AG08395 (cell line): ENCODE measurements at regions not wholly inside any gene's neighbourhood (a gene's known extent, or its start where the extent isn't known, plus 50 kb on each side); places are given as distances from the start of the nearest gene placed in this dataset.

ENCODE experiments used
- DNase-seq: peaks from one replicate; pipeline ENCODE4 v3.0.0; 2012; ENCODE audit warnings: mixed read lengths, low spot score

GRCh38 chr1:94325377-94326302, 88.3 kb upstream of the ARHGAP29 start:
- DNase-seq = peak; percentile 93

DNA sequence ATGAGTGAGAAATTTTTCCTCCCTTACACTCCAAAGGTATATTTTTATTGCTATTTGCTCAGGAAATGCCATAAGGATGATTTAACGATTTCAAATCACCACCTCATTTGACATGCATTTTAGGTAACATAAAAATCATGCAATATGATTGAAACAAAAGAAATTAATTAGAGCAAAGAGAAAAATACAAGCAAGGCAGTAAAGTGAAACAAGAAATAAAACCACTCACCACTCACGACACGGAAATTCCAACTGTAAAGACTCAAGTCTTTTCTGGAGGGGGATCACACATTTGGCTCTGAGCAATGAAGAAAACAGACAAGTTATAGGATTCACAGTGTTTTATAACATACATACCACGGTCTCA, 86.8 kb upstream of the ARHGAP29 start:
- DNase-seq = no peak

DNA sequence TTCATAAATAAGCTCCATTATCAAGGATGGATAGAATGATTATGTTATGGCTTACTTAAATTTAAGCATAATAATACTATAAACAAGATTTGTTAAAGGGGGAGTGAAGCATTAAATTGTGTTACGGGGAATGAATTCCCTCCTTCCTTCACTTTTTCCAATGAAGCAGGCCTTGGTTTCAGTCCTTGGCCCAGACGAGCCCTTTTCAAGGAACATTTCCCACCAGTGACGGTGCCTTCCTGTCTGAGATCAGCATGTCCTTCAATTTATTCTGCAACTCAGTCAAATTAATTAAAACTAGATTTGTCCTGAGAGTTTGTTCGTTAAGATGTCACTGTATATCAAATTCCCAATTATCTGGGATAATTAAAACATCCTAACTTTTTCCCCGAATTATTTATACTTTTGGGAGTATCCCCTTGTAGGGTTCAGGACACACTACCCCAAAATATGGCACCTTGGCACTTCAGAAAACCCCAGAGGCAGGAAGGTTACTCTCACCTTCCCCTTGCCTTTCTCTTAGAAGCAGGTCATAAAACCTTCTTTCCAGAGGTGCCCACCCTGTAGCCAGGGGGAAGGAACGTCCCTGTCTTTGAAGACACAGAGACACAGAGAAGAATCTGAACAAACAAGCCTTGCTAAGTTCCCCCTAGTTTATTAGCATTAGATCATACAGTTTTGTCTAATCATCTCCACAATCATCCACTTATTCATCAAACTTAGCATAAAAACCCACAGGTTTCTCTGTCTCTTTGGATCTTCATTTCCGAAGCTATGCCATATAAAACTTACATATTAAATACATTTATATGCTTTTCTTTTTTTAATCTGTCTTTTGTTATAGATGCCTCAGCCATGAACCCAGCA, 86.2 kb upstream of the ARHGAP29 start:
- no peak for DNase-seq

GRCh38 chr1:94322696-94323095, 85.3 kb upstream of the ARHGAP29 start:
- no peak for DNase-seq

- no peak for DNase-seq
These were observed 84.3 kb upstream of the ARHGAP29 start for GRCh38 chr1:94321662-94322061.

DNA sequence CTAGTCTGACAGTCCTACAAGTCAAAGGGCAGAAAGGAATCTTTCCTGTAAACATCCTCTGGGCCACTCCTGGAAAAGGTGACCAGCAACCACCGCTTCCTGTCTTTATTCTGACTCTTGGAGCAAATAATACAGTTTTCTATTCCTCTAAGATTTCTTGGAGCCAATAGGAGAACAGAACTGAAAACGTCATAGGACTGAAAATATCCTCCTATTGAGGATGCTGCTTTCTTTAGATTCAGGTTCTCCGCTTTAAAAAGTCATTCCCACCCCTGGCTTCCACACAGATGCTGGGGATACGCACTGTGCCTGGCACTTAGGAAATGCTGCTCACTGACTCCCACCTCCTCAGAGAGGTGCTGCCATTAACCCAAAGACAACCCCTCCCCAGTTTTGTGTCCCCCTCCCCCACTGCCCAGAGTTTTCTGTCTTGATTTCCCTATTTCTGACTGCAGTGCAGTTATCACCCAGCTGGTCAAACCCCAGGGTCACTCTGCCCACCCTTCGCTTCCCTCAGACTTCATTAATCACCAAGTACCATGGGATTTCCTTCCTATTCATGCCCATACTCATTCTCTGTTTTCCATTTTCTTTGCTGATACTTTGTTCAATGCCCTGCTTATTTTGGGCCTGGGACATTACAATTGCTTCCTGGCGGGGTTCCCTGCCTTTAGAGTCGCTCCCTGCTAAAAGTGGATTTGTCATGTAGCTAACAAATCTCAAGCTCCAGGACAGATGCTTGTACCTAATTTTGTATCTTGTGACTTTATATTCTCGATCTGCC, 82.1 kb upstream of the ARHGAP29 start:
- DNase-seq = no peak

DNA sequence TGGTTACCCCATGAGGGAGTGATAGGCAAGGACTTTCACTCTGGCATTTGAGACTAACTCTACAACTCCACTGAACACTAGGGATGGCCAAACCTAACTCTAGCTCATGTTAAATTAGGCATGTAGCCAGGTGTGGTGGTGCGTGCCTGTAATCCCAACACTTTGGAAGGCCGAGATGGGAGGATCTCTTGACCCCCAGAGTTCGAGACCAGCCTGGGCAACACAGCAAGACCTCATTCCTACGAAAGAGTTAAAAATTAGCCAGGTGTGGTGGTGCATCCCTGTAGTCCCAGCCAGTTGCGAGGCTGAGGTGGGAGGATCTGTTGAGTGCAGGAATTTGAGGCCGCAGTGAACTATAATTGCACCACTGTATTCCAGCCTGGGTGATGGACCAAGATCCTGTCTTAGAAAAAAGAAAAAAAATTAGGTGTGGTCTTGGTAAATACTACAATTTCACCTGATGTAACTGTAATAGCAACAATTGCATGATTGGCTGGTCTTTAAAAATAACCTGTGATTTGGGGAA, 81.2 kb upstream of the ARHGAP29 start:
- DNase-seq = no peak

DNA sequence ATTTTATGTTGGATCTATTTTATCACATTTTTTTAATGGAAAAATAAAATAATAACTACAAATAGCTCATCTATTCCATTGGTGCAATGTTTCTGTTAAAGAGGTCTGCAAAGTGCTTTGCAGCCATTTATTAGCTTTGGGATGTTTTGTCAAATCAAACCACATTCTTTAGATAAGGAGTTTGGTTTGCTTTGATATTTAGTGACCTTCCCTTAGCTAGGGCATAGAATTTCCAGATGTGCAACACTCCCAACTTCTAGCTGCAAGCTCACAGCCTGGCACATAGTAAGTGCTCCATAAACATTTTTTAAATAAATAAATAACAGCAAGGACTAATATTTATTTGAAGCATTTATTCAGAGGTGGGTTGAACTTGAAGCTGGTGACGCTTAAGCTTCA, 80.4 kb upstream of the ARHGAP29 start:
- DNase-seq = no peak

GRCh38 chr1:94316836-94317789, 79.7 kb upstream of the ARHGAP29 start:
- no peak for DNase-seq

GRCh38 chr1:94316183-94316582, 78.8 kb upstream of the ARHGAP29 start:
- no peak for DNase-seq

GRCh38 chr1:94315552-94316116, 78.2 kb upstream of the ARHGAP29 start:
- DNase-seq = no peak

- no peak for DNase-seq
These were observed 77.0 kb upstream of the ARHGAP29 start for GRCh38 chr1:94314222-94314858.

- DNase-seq = no peak
These were observed 73.3 kb upstream of the ARHGAP29 start for GRCh38 chr1:94310570-94311270.

GRCh38 chr1:94309829-94310569, 72.6 kb upstream of the ARHGAP29 start:
- DNase-seq = no peak

DNA sequence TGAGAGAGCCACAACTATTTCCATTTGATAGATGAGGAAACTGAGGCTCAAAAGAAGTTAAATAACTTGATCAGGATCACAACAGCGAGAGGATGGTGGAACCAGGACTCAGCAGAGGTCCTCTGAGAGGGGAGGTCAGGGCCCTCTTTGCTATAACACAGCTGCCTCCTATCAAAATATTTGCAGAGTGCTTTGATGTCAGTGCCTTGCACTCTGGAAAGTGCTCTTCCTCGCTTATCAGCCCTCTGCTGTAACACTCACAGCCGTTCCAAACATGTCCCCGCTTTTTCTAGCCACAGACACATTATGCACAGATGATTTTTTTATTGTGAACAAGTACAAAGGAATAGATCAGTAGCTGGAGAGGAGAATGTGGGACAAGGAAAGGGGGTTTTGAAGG, 71.8 kb upstream of the ARHGAP29 start:
- no peak for DNase-seq

DNA sequence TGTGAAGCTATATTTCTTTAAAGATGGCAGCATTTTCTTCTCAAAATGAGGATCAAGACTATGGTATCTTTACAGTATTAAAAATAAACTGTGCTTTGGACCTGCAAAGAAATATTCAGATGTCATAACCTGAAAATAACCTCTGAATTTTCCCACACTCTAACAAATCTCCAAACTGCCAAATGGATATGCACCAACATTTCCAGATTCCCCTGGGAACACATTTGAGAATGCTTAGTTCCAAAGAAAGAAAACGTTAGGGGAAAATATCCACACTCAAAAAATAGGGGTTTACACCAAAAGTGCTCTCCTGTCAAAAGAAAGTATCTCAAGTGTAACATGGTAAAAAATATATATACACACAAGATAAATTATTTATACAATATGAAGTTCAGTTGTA, 69.1 kb upstream of the ARHGAP29 start:
- DNase-seq = no peak

DNA sequence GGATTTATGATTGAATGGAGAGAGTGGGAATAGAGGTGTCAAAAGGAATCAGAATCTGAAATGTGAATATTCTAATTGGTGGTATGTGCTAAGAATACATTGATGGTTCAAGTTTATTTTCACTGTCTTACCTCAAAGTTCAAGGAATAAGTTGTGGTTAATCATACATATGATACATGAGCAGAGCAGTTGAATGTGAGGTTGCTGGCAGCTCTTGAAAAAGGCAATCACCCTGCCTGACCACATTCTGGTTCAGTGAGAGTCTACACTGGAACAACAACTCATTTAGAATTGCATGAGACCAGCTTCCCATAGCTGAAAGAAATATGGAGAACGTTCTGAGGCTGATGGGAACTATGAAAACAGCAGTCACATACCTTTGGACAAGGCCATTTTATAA, 68.3 kb upstream of the ARHGAP29 start:
- peak; percentile 40 for DNase-seq

- no peak for DNase-seq
These were observed 67.2 kb upstream of the ARHGAP29 start for GRCh38 chr1:94304553-94304952.

- no peak for DNase-seq
These were observed 65.6 kb upstream of the ARHGAP29 start for GRCh38 chr1:94303005-94303404.
